ENCODE measurements at regions not wholly inside any gene's neighbourhood (a gene's known extent, or its start where the extent isn't known, plus 50 kb on each side); places are given as distances from the start of the nearest gene placed in this dataset.

- Histone ChIP-seq H3K9ac (ENCODE audit: low read length) (no peak overlapping the region), H3K4me2 (ENCODE audit: low read depth, low read length, poor library complexity, severe bottlenecking) (no peak overlapping the region), H3K9me2 (replicated peaks; ENCODE audit: insufficient read depth, low read length) (no peaks in the 10 kb centered on the region), H2AFZ (ENCODE audit: low read depth, low read length, severe bottlenecking) (no peak overlapping the region), H3K4me3 (ENCODE audit: insufficient read depth, low read length, poor library complexity, severe bottlenecking) (no peak overlapping the region), H3K36me3 (ENCODE audit: low read length) (no peaks in the 10 kb centered on the region), H3K9me3 (ENCODE audit: insufficient read depth, low read length) (no peaks in the 10 kb centered on the region; the same call in 1 of the 2 replicates), H3F3A (ENCODE audit: insufficient read depth) (no peaks in the 10 kb centered on the region), H3K27me3 (ENCODE audit: low read length) (no peaks in the 10 kb centered on the region), H3K27ac (ENCODE audit: low read depth, low read length) (no peak overlapping the region), H4K20me1 (ENCODE audit: low read depth, low read length) (no peaks in the 10 kb centered on the region), H3K79me2 (ENCODE audit: insufficient read depth, low read length) (no peaks in the 10 kb centered on the region)
- TF ChIP-seq EZH2phosphoT487 (conservative IDR thresholded peaks at IDR 0.05; ENCODE audit: low read length) (no peak), CTCF (IDR thresholded peaks at IDR 0.05; ENCODE audit: insufficient read depth, low read length, poor library complexity, severe bottlenecking) (no peak)
Measured at GRCh38 chr5:155759252-155759651, 567.7 kb upstream of the SGCD start.

GRCh38 chr5:155759984-155760383 lies 567.0 kb upstream of the SGCD start:
- no peaks in the 10 kb centered on the region; the same call in 1 of the 2 replicates for H3K9me3 ChIP-seq (ENCODE audit: insufficient read depth, low read length)
- no peak overlapping the region for H3K9ac ChIP-seq (ENCODE audit: low read length)
- H2AFZ ChIP-seq (ENCODE audit: low read depth, low read length, severe bottlenecking), result no peak overlapping the region
- no peaks in the 10 kb centered on the region for H3K79me2 ChIP-seq (ENCODE audit: insufficient read depth, low read length)
- H3F3A ChIP-seq (ENCODE audit: insufficient read depth), result no peaks in the 10 kb centered on the region
- H4K20me1 ChIP-seq (ENCODE audit: low read depth, low read length), result no peaks in the 10 kb centered on the region
- no peak overlapping the region for H3K4me2 ChIP-seq (ENCODE audit: low read depth, low read length, poor library complexity, severe bottlenecking)
- no peak for TF ChIP-seq CTCF (IDR thresholded peaks at IDR 0.05; ENCODE audit: insufficient read depth, low read length, poor library complexity, severe bottlenecking)
- no peak for TF ChIP-seq EZH2phosphoT487 (conservative IDR thresholded peaks at IDR 0.05; ENCODE audit: low read length)
- H3K36me3 ChIP-seq (ENCODE audit: low read length), result no peaks in the 10 kb centered on the region
- no peak overlapping the region for H3K27ac ChIP-seq (ENCODE audit: low read depth, low read length)
- no peaks in the 10 kb centered on the region for H3K27me3 ChIP-seq (ENCODE audit: low read length)
- no peaks in the 10 kb centered on the region for H3K9me2 ChIP-seq (replicated peaks; ENCODE audit: insufficient read depth, low read length)
- no peak overlapping the region for H3K4me3 ChIP-seq (ENCODE audit: insufficient read depth, low read length, poor library complexity, severe bottlenecking)

- H3F3A ChIP-seq (ENCODE audit: insufficient read depth), result no peaks in the 10 kb centered on the region
- TF ChIP-seq CTCF (IDR thresholded peaks at IDR 0.05; ENCODE audit: insufficient read depth, low read length, poor library complexity, severe bottlenecking) (no peak), EZH2phosphoT487 (conservative IDR thresholded peaks at IDR 0.05; ENCODE audit: low read length) (no peak)
- no peaks in the 10 kb centered on the region for H3K79me2 ChIP-seq (ENCODE audit: insufficient read depth, low read length)
- no peaks in the 10 kb centered on the region for H3K36me3 ChIP-seq (ENCODE audit: low read length)
- no peak overlapping the region for H2AFZ ChIP-seq (ENCODE audit: low read depth, low read length, severe bottlenecking)
- H3K9me3 ChIP-seq (ENCODE audit: insufficient read depth, low read length), result no peaks in the 10 kb centered on the region; the same call in 1 of the 2 replicates
- no peaks in the 10 kb centered on the region for H4K20me1 ChIP-seq (ENCODE audit: low read depth, low read length)
- H3K4me2 ChIP-seq (ENCODE audit: low read depth, low read length, poor library complexity, severe bottlenecking), result no peak overlapping the region
- H3K9ac ChIP-seq (ENCODE audit: low read length), result no peak overlapping the region
- no peaks in the 10 kb centered on the region for H3K9me2 ChIP-seq (replicated peaks; ENCODE audit: insufficient read depth, low read length)
- no peaks in the 10 kb centered on the region for H3K27me3 ChIP-seq (ENCODE audit: low read length)
- H3K27ac ChIP-seq (ENCODE audit: low read depth, low read length), result no peak overlapping the region
- no peak overlapping the region for H3K4me3 ChIP-seq (ENCODE audit: insufficient read depth, low read length, poor library complexity, severe bottlenecking)
Measured at GRCh38 chr5:155761502-155761901, 565.5 kb upstream of the SGCD start.
